ENCODE measurements at regions not wholly inside any gene's neighbourhood (a gene's known extent, or its start where the extent isn't known, plus 50 kb on each side); places are given as distances from the start of the nearest gene placed in this dataset.
"Not testable (repeated sequence)": the region's sequence is repeated elsewhere in the genome, so short reads cannot be mapped to it uniquely, and the experiment has no call there.

- no peak overlapping the region for H3K4me3 ChIP-seq (ENCODE audit: low read depth in 1 of 2, low read length in 2 of 2)
- no peaks in the 10 kb centered on the region for H3K36me3 ChIP-seq (ENCODE audit: control insufficient read depth in 1 of 2, insufficient read depth in 2 of 2, low read length in 2 of 2)
- no peaks in the 10 kb centered on the region for H3K4me1 ChIP-seq (ENCODE audit: control insufficient read depth in 1 of 2, insufficient read depth in 2 of 2, low read length in 2 of 2)
- H3K27ac ChIP-seq (ENCODE audit: low read length), result no peak overlapping the region
- no peaks in the 10 kb centered on the region for H3K9me3 ChIP-seq (ENCODE audit: control insufficient read depth in 1 of 2, low read length in 2 of 2)
- no peaks in the 10 kb centered on the region for H3K27me3 ChIP-seq (ENCODE audit: low read depth, low read length)
Measured at GRCh38 chr3:5757213-5757804, 569.8 kb downstream of the EDEM1 start.

- Histone ChIP-seq H3K27me3 (ENCODE audit: low read depth, low read length) (no peaks in the 10 kb centered on the region), H3K4me3 (ENCODE audit: low read depth in 1 of 2, low read length in 2 of 2) (no peak overlapping the region), H3K9me3 (ENCODE audit: control insufficient read depth in 1 of 2, low read length in 2 of 2) (no peaks in the 10 kb centered on the region), H3K27ac (ENCODE audit: low read length) (no peak overlapping the region), H3K36me3 (ENCODE audit: control insufficient read depth in 1 of 2, insufficient read depth in 2 of 2, low read length in 2 of 2) (no peaks in the 10 kb centered on the region), H3K4me1 (ENCODE audit: control insufficient read depth in 1 of 2, insufficient read depth in 2 of 2, low read length in 2 of 2) (no peaks in the 10 kb centered on the region)
Measured at GRCh38 chr3:5758699-5759098, 571.2 kb downstream of the EDEM1 start.

- Histone ChIP-seq H3K27ac (ENCODE audit: low read length) (no peak overlapping the region), H3K4me3 (ENCODE audit: low read depth in 1 of 2, low read length in 2 of 2) (no peak overlapping the region), H3K27me3 (ENCODE audit: low read depth, low read length) (no peaks in the 10 kb centered on the region), H3K9me3 (ENCODE audit: control insufficient read depth in 1 of 2, low read length in 2 of 2) (no peaks in the 10 kb centered on the region), H3K36me3 (ENCODE audit: control insufficient read depth in 1 of 2, insufficient read depth in 2 of 2, low read length in 2 of 2) (no peaks in the 10 kb centered on the region), H3K4me1 (ENCODE audit: control insufficient read depth in 1 of 2, insufficient read depth in 2 of 2, low read length in 2 of 2) (no peaks in the 10 kb centered on the region)
Measured at GRCh38 chr3:5762506-5762905, 575.0 kb downstream of the EDEM1 start.

GRCh38 chr3:5766848-5767247 lies 579.3 kb downstream of the EDEM1 start:
- Histone ChIP-seq H3K27ac (ENCODE audit: low read length) (no peak overlapping the region), H3K27me3 (ENCODE audit: low read depth, low read length) (no peaks in the 10 kb centered on the region), H3K4me1 (ENCODE audit: control insufficient read depth in 1 of 2, insufficient read depth in 2 of 2, low read length in 2 of 2) (no peaks in the 10 kb centered on the region), H3K4me3 (ENCODE audit: low read depth in 1 of 2, low read length in 2 of 2) (no peak overlapping the region), H3K9me3 (ENCODE audit: control insufficient read depth in 1 of 2, low read length in 2 of 2) (no peaks in the 10 kb centered on the region), H3K36me3 (ENCODE audit: control insufficient read depth in 1 of 2, insufficient read depth in 2 of 2, low read length in 2 of 2) (no peaks in the 10 kb centered on the region)

- no peak overlapping the region for H3K27ac ChIP-seq (ENCODE audit: low read length)
- no peaks in the 10 kb centered on the region for H3K4me1 ChIP-seq (ENCODE audit: control insufficient read depth in 1 of 2, insufficient read depth in 2 of 2, low read length in 2 of 2)
- H3K36me3 ChIP-seq (ENCODE audit: control insufficient read depth in 1 of 2, insufficient read depth in 2 of 2, low read length in 2 of 2), result no peaks in the 10 kb centered on the region
- no peaks in the 10 kb centered on the region for H3K9me3 ChIP-seq (ENCODE audit: control insufficient read depth in 1 of 2, low read length in 2 of 2)
- H3K27me3 ChIP-seq (ENCODE audit: low read depth, low read length), result no peaks in the 10 kb centered on the region
- H3K4me3 ChIP-seq (ENCODE audit: low read depth in 1 of 2, low read length in 2 of 2), result no peak overlapping the region
Measured at GRCh38 chr3:5767304-5767703, 579.8 kb downstream of the EDEM1 start.

GRCh38 chr3:5768281-5768945 lies 580.9 kb downstream of the EDEM1 start:
- no peaks in the 10 kb centered on the region for H3K27me3 ChIP-seq (ENCODE audit: low read depth, low read length)
- H3K9me3 ChIP-seq (ENCODE audit: control insufficient read depth in 1 of 2, low read length in 2 of 2), result no peaks in the 10 kb centered on the region
- H3K4me3 ChIP-seq (ENCODE audit: low read depth in 1 of 2, low read length in 2 of 2), result no peak overlapping the region
- no peaks in the 10 kb centered on the region for H3K36me3 ChIP-seq (ENCODE audit: control insufficient read depth in 1 of 2, insufficient read depth in 2 of 2, low read length in 2 of 2)
- no peak overlapping the region for H3K27ac ChIP-seq (ENCODE audit: low read length)
- H3K4me1 ChIP-seq (ENCODE audit: control insufficient read depth in 1 of 2, insufficient read depth in 2 of 2, low read length in 2 of 2), result no peaks in the 10 kb centered on the region

GRCh38 chr3:5769825-5770224 lies 582.3 kb downstream of the EDEM1 start:
- Histone ChIP-seq H3K4me1 (ENCODE audit: control insufficient read depth in 1 of 2, insufficient read depth in 2 of 2, low read length in 2 of 2) (no peaks in the 10 kb centered on the region), H3K4me3 (ENCODE audit: low read depth in 1 of 2, low read length in 2 of 2) (no peak overlapping the region), H3K36me3 (ENCODE audit: control insufficient read depth in 1 of 2, insufficient read depth in 2 of 2, low read length in 2 of 2) (no peaks in the 10 kb centered on the region), H3K27me3 (ENCODE audit: low read depth, low read length) (no peaks in the 10 kb centered on the region), H3K27ac (ENCODE audit: low read length) (no peak overlapping the region), H3K9me3 (ENCODE audit: control insufficient read depth in 1 of 2, low read length in 2 of 2) (no peaks in the 10 kb centered on the region)

GRCh38 chr3:5774337-5774736 lies 586.8 kb downstream of the EDEM1 start:
- H3K27ac ChIP-seq (ENCODE audit: low read length), result no peak overlapping the region
- no peaks in the 10 kb centered on the region for H3K36me3 ChIP-seq (ENCODE audit: control insufficient read depth in 1 of 2, insufficient read depth in 2 of 2, low read length in 2 of 2)
- H3K27me3 ChIP-seq (ENCODE audit: low read depth, low read length), result no peaks in the 10 kb centered on the region
- H3K9me3 ChIP-seq (ENCODE audit: control insufficient read depth in 1 of 2, low read length in 2 of 2), result no peaks in the 10 kb centered on the region
- no peak overlapping the region for H3K4me3 ChIP-seq (ENCODE audit: low read depth in 1 of 2, low read length in 2 of 2)
- no peaks in the 10 kb centered on the region for H3K4me1 ChIP-seq (ENCODE audit: control insufficient read depth in 1 of 2, insufficient read depth in 2 of 2, low read length in 2 of 2)

GRCh38 chr3:5775100-5775499 lies 587.6 kb downstream of the EDEM1 start:
- H3K27me3 ChIP-seq (ENCODE audit: low read depth, low read length); H3K9me3 ChIP-seq (ENCODE audit: control insufficient read depth in 1 of 2, low read length in 2 of 2); H3K4me1 ChIP-seq (ENCODE audit: control insufficient read depth in 1 of 2, insufficient read depth in 2 of 2, low read length in 2 of 2): not testable (repeated sequence)

GRCh38 chr3:5784690-5785089 lies 597.2 kb downstream of the EDEM1 start:
- Histone ChIP-seq H3K4me3 (ENCODE audit: low read depth in 1 of 2, low read length in 2 of 2) (no peak overlapping the region), H3K36me3 (ENCODE audit: control insufficient read depth in 1 of 2, insufficient read depth in 2 of 2, low read length in 2 of 2) (no peaks in the 10 kb centered on the region), H3K27me3 (ENCODE audit: low read depth, low read length) (no peaks in the 10 kb centered on the region), H3K4me1 (ENCODE audit: control insufficient read depth in 1 of 2, insufficient read depth in 2 of 2, low read length in 2 of 2) (peaks cover 0 to 4% of the 10 kb centered on the region in 2 donors), H3K9me3 (ENCODE audit: control insufficient read depth in 1 of 2, low read length in 2 of 2) (no peaks in the 10 kb centered on the region), H3K27ac (ENCODE audit: low read length) (no peak overlapping the region)

More at GRCh38 chr3:5775100-5775499, 587.6 kb downstream of the EDEM1 start:
- not testable (repeated sequence) for H3K36me3 ChIP-seq (ENCODE audit: control insufficient read depth in 1 of 2, insufficient read depth in 2 of 2, low read length in 2 of 2); H3K27ac ChIP-seq (ENCODE audit: low read length); H3K4me3 ChIP-seq (ENCODE audit: low read depth in 1 of 2, low read length in 2 of 2)

- Histone ChIP-seq H3K9me3 (ENCODE audit: control insufficient read depth in 1 of 2, low read length in 2 of 2) (no peaks in the 10 kb centered on the region), H3K4me1 (ENCODE audit: control insufficient read depth in 1 of 2, insufficient read depth in 2 of 2, low read length in 2 of 2) (peaks cover 0 to 4% of the 10 kb centered on the region in 2 donors), H3K27me3 (ENCODE audit: low read depth, low read length) (no peaks in the 10 kb centered on the region), H3K27ac (ENCODE audit: low read length) (no peak overlapping the region), H3K4me3 (ENCODE audit: low read depth in 1 of 2, low read length in 2 of 2) (no peak overlapping the region), H3K36me3 (ENCODE audit: control insufficient read depth in 1 of 2, insufficient read depth in 2 of 2, low read length in 2 of 2) (no peaks in the 10 kb centered on the region)
Measured at GRCh38 chr3:5787861-5788488, 600.5 kb downstream of the EDEM1 start.
